Loucy (cell line): ENCODE measurements at regions not wholly inside any gene's neighbourhood (a gene's known extent, or its start where the extent isn't known, plus 50 kb on each side); places are given as distances from the start of the nearest gene placed in this dataset.

Experiments used
- EZH2phosphoT487 ChIP-seq: fragments of 200-600 bp; IDR thresholded peaks from 2 replicates; pipeline ENCODE4 v1.6.1; 2018; ENCODE audit warnings: antibody characterized with exemption, mild to moderate bottlenecking, moderate library complexity, borderline replicate concordance
- TF ChIP-seq, protein P1 (sequence below): fragments of 200-600 bp; sonication (generic); conservative IDR thresholded peaks from 2 replicates; pipeline ENCODE4 v1.5.1; 2014; ENCODE audit warnings: mild to moderate bottlenecking, antibody characterized with exemption, low read length

DNA sequence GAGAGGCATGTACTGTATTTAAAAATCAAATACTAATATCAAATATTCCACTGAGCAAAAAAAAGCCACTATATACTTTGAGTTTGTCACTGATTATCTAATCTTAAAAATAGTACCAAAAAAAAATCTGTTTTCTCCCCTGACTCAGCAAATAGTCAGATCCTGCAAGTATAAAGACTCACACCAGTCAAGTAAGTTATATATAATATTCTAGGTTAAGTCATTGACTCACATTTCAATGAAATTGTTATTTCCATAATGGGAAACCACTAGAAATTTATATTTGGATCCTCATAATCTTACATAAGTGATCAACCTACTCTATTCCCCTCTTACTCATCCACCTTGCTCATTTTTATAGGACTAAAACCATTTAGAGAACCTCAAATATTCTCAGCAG lies 447.2 kb upstream of the MEF2C start:
- TF ChIP-seq, protein P1, sequence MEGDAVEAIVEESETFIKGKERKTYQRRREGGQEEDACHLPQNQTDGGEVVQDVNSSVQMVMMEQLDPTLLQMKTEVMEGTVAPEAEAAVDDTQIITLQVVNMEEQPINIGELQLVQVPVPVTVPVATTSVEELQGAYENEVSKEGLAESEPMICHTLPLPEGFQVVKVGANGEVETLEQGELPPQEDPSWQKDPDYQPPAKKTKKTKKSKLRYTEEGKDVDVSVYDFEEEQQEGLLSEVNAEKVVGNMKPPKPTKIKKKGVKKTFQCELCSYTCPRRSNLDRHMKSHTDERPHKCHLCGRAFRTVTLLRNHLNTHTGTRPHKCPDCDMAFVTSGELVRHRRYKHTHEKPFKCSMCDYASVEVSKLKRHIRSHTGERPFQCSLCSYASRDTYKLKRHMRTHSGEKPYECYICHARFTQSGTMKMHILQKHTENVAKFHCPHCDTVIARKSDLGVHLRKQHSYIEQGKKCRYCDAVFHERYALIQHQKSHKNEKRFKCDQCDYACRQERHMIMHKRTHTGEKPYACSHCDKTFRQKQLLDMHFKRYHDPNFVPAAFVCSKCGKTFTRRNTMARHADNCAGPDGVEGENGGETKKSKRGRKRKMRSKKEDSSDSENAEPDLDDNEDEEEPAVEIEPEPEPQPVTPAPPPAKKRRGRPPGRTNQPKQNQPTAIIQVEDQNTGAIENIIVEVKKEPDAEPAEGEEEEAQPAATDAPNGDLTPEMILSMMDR = no peak
- TF ChIP-seq EZH2phosphoT487 = no peak
